HepG2 (cell line): ENCODE measurements at regions not wholly inside any gene's neighbourhood (a gene's known extent, or its start where the extent isn't known, plus 50 kb on each side); places are given as distances from the start of the nearest gene placed in this dataset.

Experiments
- ATAC-seq: fragments of 200-7000 bp; cut with Tn5 transposase; 3 replicates; pipeline ENCODE4 v1.9.1; 2020; ENCODE audit warnings: mild to moderate bottlenecking, moderate library complexity
- BruUV-seq: library from RNA; stranded (reverse); fragments of 400-500 nt; replicated peaks from 2 replicates; lab custom pipeline; 2021; lab: Mats Ljungman, UMichigan
- CTCF ChIA-PET: fragments of 300-600 bp; formaldehyde crosslinking; extraction: SDS; loops from one replicate; lab custom pipeline; 2021; ENCODE audit warnings: low total read pairs, inconsistent platforms, low intra/inter-chr PET ratio; lab: Yijun Ruan, JAX
- POLR2A ChIA-PET: fragments of 350-600 bp; sonication (Branson Sonifier 250); formaldehyde crosslinking; loops from one replicate; lab custom pipeline; 2020; ENCODE audit warnings: antibody characterized with exemption, inconsistent platforms; lab: Yijun Ruan, JAX
- DNase-seq: peaks from one replicate; pipeline ENCODE4 v3.0.0-alpha.2; 2015; ENCODE audit warnings: low spot score
- FAIRE-seq: peaks from 3 replicates; lab custom pipeline; 2011; peaks lifted over from hg19 to GRCh38; lab: Jason Lieb, UNC
- H2AFZ ChIP-seq: one replicate; pipeline ENCODE4 v1.6.1; 2011; ENCODE audit warnings: low read length, inconsistent platforms
- H3K27ac ChIP-seq: fragments of 300-600 bp; 3 replicates; pipeline ENCODE4 v1.8.0; 2011; ENCODE audit warnings: mixed run types, mild to moderate bottlenecking, mixed read lengths, low read length, inconsistent platforms; ENCODE audit not compliant: insufficient read depth; ENCODE audit errors: extremely low read length
- H3K27me3 ChIP-seq, 2 experiments: fragments of 200-600 bp in 1 of 2; 2 replicates in 1 of 2; 3 replicates in 1 of 2; pipeline versions ENCODE4 v1.6.0 to v1.8.0; 2011; ENCODE audit warnings: low read length in 2 of 2, mild to moderate bottlenecking in 2 of 2, moderate library complexity in 2 of 2, inconsistent platforms in 1 of 2; ENCODE audit not compliant: insufficient read depth in 2 of 2, control insufficient read depth in 1 of 2
- H3K36me3 ChIP-seq, 2 experiments: fragments of 200-600 bp in 1 of 2; replicated peaks in 1 of 2; 2 replicates in 1 of 2; 3 replicates in 1 of 2; pipeline versions ENCODE4 v1.5.1 to v1.8.0; 2011; ENCODE audit warnings: low read length in 2 of 2, inconsistent platforms in 1 of 2; ENCODE audit not compliant: insufficient read depth in 2 of 2, control insufficient read depth in 1 of 2
- H3K4me1 ChIP-seq: 2 replicates; pipeline ENCODE4 v1.5.1; 2012; ENCODE audit warnings: low read length, inconsistent platforms; ENCODE audit not compliant: insufficient read depth
- H3K4me2 ChIP-seq: 2 replicates; pipeline ENCODE4 v1.6.0; 2011; ENCODE audit warnings: low read depth, low read length, inconsistent platforms
- H3K4me3 ChIP-seq, 3 experiments: fragments of 200-600 bp in 1 of 3; sonication (generic), shearing (Covaris generic) in 1 of 3; replicated peaks in 1 of 3; 2 replicates each; pipeline ENCODE4 v1.5.1; 2011 to 2016; ENCODE audit warnings: low read length in 3 of 3, inconsistent platforms in 2 of 3, low read depth in 2 of 3, mild to moderate bottlenecking in 2 of 3, control low read depth in 1 of 3, mixed read lengths in 1 of 3; ENCODE audit not compliant: insufficient read depth in 1 of 3
- H3K79me2 ChIP-seq: one replicate; pipeline ENCODE4 v1.6.1; 2011; ENCODE audit warnings: low read length, inconsistent platforms; ENCODE audit not compliant: insufficient read depth
- H3K9ac ChIP-seq: 2 replicates; pipeline ENCODE4 v1.6.0; 2011; ENCODE audit warnings: mild to moderate bottlenecking, low read depth, low read length, inconsistent platforms; ENCODE audit not compliant: insufficient read depth
- H3K9me3 ChIP-seq: 2 replicates; pipeline ENCODE4 v1.5.1; 2012; ENCODE audit warnings: mild to moderate bottlenecking, low read length
- H4K20me1 ChIP-seq: 2 replicates; pipeline ENCODE4 v1.6.0; 2011; ENCODE audit warnings: inconsistent platforms, mild to moderate bottlenecking, low read length, moderate library complexity; ENCODE audit not compliant: insufficient read depth
- AKAP8 ChIP-seq: sonication (generic); formaldehyde crosslinking; IDR thresholded peaks from 2 replicates; pipeline ENCODE4 v1.5.1; 2020; ENCODE audit warnings: mild to moderate bottlenecking, missing genetic modification reagents
- ATF1 ChIP-seq: IDR thresholded peaks from 2 replicates; pipeline ENCODE4 v1.6.1; 2016; ENCODE audit warnings: mild to moderate bottlenecking, control low read depth
- CBX5 ChIP-seq: sonication (generic); formaldehyde crosslinking; IDR thresholded peaks from 2 replicates; pipeline ENCODE4 v1.4.0; 2020; ENCODE audit warnings: missing genetic modification reagents, borderline replicate concordance
- KLF16 ChIP-seq, 2 experiments: sonication (generic) in 1 of 2; formaldehyde crosslinking in 1 of 2; IDR thresholded peaks; 2 replicates each; pipeline versions ENCODE4 v1.6.1 to v1.8.0; 2016 to 2023; ENCODE audit warnings: missing genetic modification reagents in 2 of 2, missing compliant biosample characterization in 1 of 2
- KLF6 ChIP-seq: IDR thresholded peaks from 2 replicates; pipeline ENCODE4 v1.8.0; 2016; ENCODE audit warnings: missing biosample characterization, missing genetic modification reagents
- MTF1 ChIP-seq: sonication (generic); formaldehyde crosslinking; IDR thresholded peaks from 2 replicates; pipeline ENCODE4 v1.5.0; 2020; ENCODE audit warnings: missing genetic modification reagents
- NAIF1 ChIP-seq: sonication (generic); formaldehyde crosslinking; IDR thresholded peaks from 2 replicates; pipeline ENCODE4 v1.5.0; 2020; ENCODE audit warnings: mild to moderate bottlenecking, missing genetic modification reagents, borderline replicate concordance
- NFE2L1 ChIP-seq: sonication (generic); formaldehyde crosslinking; IDR thresholded peaks from 2 replicates; pipeline ENCODE4 v1.4.0; 2020; ENCODE audit warnings: missing genetic modification reagents, mild to moderate bottlenecking, borderline replicate concordance
- PLSCR1 ChIP-seq: sonication (generic); formaldehyde crosslinking; IDR thresholded peaks from 2 replicates; pipeline ENCODE4 v1.5.0; 2020; ENCODE audit warnings: missing genetic modification reagents, mild to moderate bottlenecking, borderline replicate concordance
- SP2 ChIP-seq: sonication (generic); formaldehyde crosslinking; IDR thresholded peaks from 2 replicates; pipeline ENCODE4 v1.5.1; 2020; ENCODE audit warnings: mild to moderate bottlenecking, missing genetic modification reagents
- SRY ChIP-seq: sonication (generic); formaldehyde crosslinking; IDR thresholded peaks from 2 replicates; pipeline ENCODE4 v1.8.0; 2022; ENCODE audit warnings: mild to moderate bottlenecking, missing genetic modification reagents
- U2AF1 ChIP-seq: fragments of 200-400 bp; formaldehyde crosslinking; optimal IDR thresholded peaks from 2 replicates; pipeline ENCODE3; 2017; ENCODE audit warnings: mild to moderate bottlenecking, low read depth, low read length
- ZBTB44 ChIP-seq: sonication (generic); formaldehyde crosslinking; IDR thresholded peaks from 2 replicates; pipeline ENCODE4 v1.4.0; 2020; ENCODE audit warnings: missing genetic modification reagents
- ZEB1 ChIP-seq: IDR thresholded peaks from 2 replicates; pipeline ENCODE4 v1.6.1; 2012; ENCODE audit warnings: mild to moderate bottlenecking, low read depth, inconsistent platforms; ENCODE audit not compliant: insufficient replicate concordance
- ZNF256 ChIP-seq: sonication (generic); formaldehyde crosslinking; conservative IDR thresholded peaks from 2 replicates; pipeline ENCODE4 v1.4.0; 2020; ENCODE audit warnings: missing genetic modification reagents
- ZNF414 ChIP-seq: sonication (generic); formaldehyde crosslinking; IDR thresholded peaks from 2 replicates; pipeline ENCODE4 v1.5.0; 2020; ENCODE audit warnings: missing genetic modification reagents
- ZSCAN31 ChIP-seq: sonication (generic); formaldehyde crosslinking; IDR thresholded peaks from 2 replicates; pipeline ENCODE4 v1.5.0; 2020; ENCODE audit warnings: low read depth, mild to moderate bottlenecking, missing genetic modification reagents
- WGBS: methylation state at CpG from one replicate; pipeline ENCODE4 v1.1.6; 2017; ENCODE audit warnings: low lambda C conversion rate; 5-methylcytosine and 5-hydroxymethylcytosine counted together
- in situ Hi-C: cut with HindIII; loops from 2 replicates; pipeline ENCODE4 v1.10.0; 2017; ENCODE audit warnings: low pct_unique_long_range_greater_than_20kb; ENCODE audit not compliant: extremely low pct_ligation_motif_present
- intact Hi-C: fragments of 100-400 bp; cut with micrococcal nuclease; formaldehyde crosslinking; loops from one replicate; pipeline ENCODE4 v1.10.0; 2022; ENCODE audit not compliant: unreplicated experiment

- no peak for FAIRE-seq
- Histone ChIP-seq H2AFZ (no peak overlapping the region), H3K4me1 (no peaks in the 10 kb centered on the region), H3K4me3 (no peak overlapping the region), H3K4me2 (no peak overlapping the region), H3K9me3 (no peaks in the 10 kb centered on the region), H3K79me2 (no peaks in the 10 kb centered on the region), H3K27me3 (peaks cover 0 to 4% of the 10 kb centered on the region in 2 experiments; a peak in 1 of 5 replicates), H3K9ac (no peak overlapping the region), H3K27ac (no peak overlapping the region), H4K20me1 (no peaks in the 10 kb centered on the region), H3K36me3 (no peaks in the 10 kb centered on the region)
- no peak for DNase-seq
- ChIA-PET CTCF (no interaction called here), POLR2A (no interaction called here)
- WGBS: 92% methylated on average over 1 of the region's 1 CpG
- intact Hi-C loops (no loop called here), in situ Hi-C loops (no loop called here)
- no TSS peak for BruUV-seq
- no peak for ATAC-seq
- TF ChIP-seq ATF1 (no peak), NFE2L1 (CRISPR knock-in tag) (no peak), SP2 (no peak), AKAP8 (CRISPR knock-in tag) (no peak), ZNF256 (CRISPR knock-in tag) (no peak), ZBTB44 (CRISPR knock-in tag) (no peak), ZNF414 (CRISPR knock-in tag) (no peak), CBX5 (CRISPR knock-in tag) (no peak), U2AF1 (no peak), KLF6 (CRISPR knock-in tag) (no peak), MTF1 (CRISPR knock-in tag) (no peak), SRY (CRISPR knock-in tag) (no peak), NAIF1 (CRISPR knock-in tag) (no peak), ZEB1 (no peak), PLSCR1 (CRISPR knock-in tag) (no peak), ZSCAN31 (CRISPR knock-in tag) (no peak), KLF16 (CRISPR knock-in tag; IDR thresholded peaks at IDR 0.05) (no peak)
Observed at GRCh38 chr10:22483132-22483531, 137.8 kb downstream of the SPAG6 start.
